Body of pancreas (tissue), 4 donors: ENCODE measurements at regions not wholly inside any gene's neighbourhood (a gene's known extent, or its start where the extent isn't known, plus 50 kb on each side); places are given as distances from the start of the nearest gene placed in this dataset.

Experiments used
- ATAC-seq: fragments of 150-250 bp; one replicate; pipeline ENCODE4 v1.9.1; 2016
- DNase-seq, 4 donors: peaks; one replicate each; pipeline ENCODE4 v3.0.0-alpha.2; 2019
- H3K27ac ChIP-seq, 4 donors: fragments of 200-600 bp; sonication (generic); 1 replicate in 3 of 4; 2 replicates in 1 of 4; pipeline versions ENCODE4 v1.5.1 to v1.6.1; 2016 to 2019; ENCODE audit warnings: mild to moderate bottlenecking in 1 of 4, mixed read lengths in 1 of 4, moderate library complexity in 1 of 4
- H3K27me3 ChIP-seq, 2 donors: fragments of 200-600 bp; sonication (generic); one replicate each; pipeline ENCODE4 v1.6.0; 2016; ENCODE audit warnings: mild to moderate bottlenecking in 1 of 2
- H3K36me3 ChIP-seq, 2 donors: fragments of 200-600 bp; sonication (generic); replicated peaks in 1 of 2; 2 replicates each; pipeline ENCODE4 v1.5.1; 2016; ENCODE audit warnings: low read depth in 2 of 2; ENCODE audit not compliant: insufficient read depth in 1 of 2
- H3K4me1 ChIP-seq: fragments of 200-600 bp; sonication (generic); one replicate; pipeline ENCODE4 v1.6.0; 2016
- H3K4me3 ChIP-seq, 2 donors: fragments of 200-600 bp; sonication (generic); 1 replicate in 1 of 2; 2 replicates in 1 of 2; pipeline ENCODE4 v1.5.1; 2016 to 2019
- H3K9me3 ChIP-seq, 3 donors: fragments of 200-600 bp; sonication (generic); 1 replicate in 2 of 3; 2 replicates in 1 of 3; pipeline ENCODE4 v1.5.1; 2016
- CTCF ChIP-seq, 7 experiments: fragments of 450-650 bp in 4 of 7; fragments of 200-600 bp in 3 of 7; sonication (generic) in 3 of 7; IDR thresholded peaks; one replicate each; pipeline ENCODE4 v1.5.1; 2016 to 2019; ENCODE audit warnings: antibody characterized with exemption in 7 of 7
- POLR2A ChIP-seq, 3 donors: fragments of 450-650 bp; IDR thresholded peaks; one replicate each; pipeline ENCODE4 v1.6.1; 2016; ENCODE audit warnings: antibody characterized with exemption in 3 of 3, mild to moderate bottlenecking in 2 of 3
- WGBS, 2 donors: methylation state at CpG; one replicate each; pipeline ENCODE4 v1.1.5; 2017; 5-methylcytosine and 5-hydroxymethylcytosine counted together
- intact Hi-C: fragments of 100-400 bp; cut with DNase I; formaldehyde crosslinking; loops from one replicate; pipeline ENCODE4 v1.15.1; 2023

- DNase-seq (no peak), ATAC-seq (no peak)
- H3K9me3 ChIP-seq = no peaks in the 10 kb centered on the region
- no peak for TF ChIP-seq POLR2A (IDR thresholded peaks at IDR 0.05)
- TF ChIP-seq CTCF (IDR thresholded peaks at IDR 0.05) = no peak
- intact Hi-C loops = no loop called here
- no peak overlapping the region for H3K27ac ChIP-seq
- no peak overlapping the region for H3K4me3 ChIP-seq
- H3K27me3 ChIP-seq = no peaks in the 10 kb centered on the region
- no peaks in the 10 kb centered on the region for H3K4me1 ChIP-seq
- no peaks in the 10 kb centered on the region for H3K36me3 ChIP-seq
- WGBS, 2 donors = 78 to 82% methylated on average over 4 of the region's 4 CpGs
Measured at GRCh38 chr7:96440328-96440727, 118.4 kb upstream of the SLC25A13 start.

- no peak for TF ChIP-seq CTCF (IDR thresholded peaks at IDR 0.05)
- TF ChIP-seq POLR2A (IDR thresholded peaks at IDR 0.05) = no peak
- DNase-seq (no peak), ATAC-seq (no peak)
- Histone ChIP-seq H3K4me3 (no peak overlapping the region), H3K4me1 (no peaks in the 10 kb centered on the region), H3K27ac (no peak overlapping the region), H3K9me3 (no peaks in the 10 kb centered on the region), H3K36me3 (no peaks in the 10 kb centered on the region), H3K27me3 (no peaks in the 10 kb centered on the region)
- intact Hi-C loops = no loop called here
Measured at GRCh38 chr7:96436880-96437279, 115.0 kb upstream of the SLC25A13 start.

- intact Hi-C loops = no loop called here
- no peak for TF ChIP-seq CTCF (IDR thresholded peaks at IDR 0.05)
- no peak for TF ChIP-seq POLR2A (IDR thresholded peaks at IDR 0.05)
- Histone ChIP-seq H3K4me1 (no peaks in the 10 kb centered on the region), H3K9me3 (no peaks in the 10 kb centered on the region), H3K27ac (no peak overlapping the region), H3K36me3 (no peaks in the 10 kb centered on the region), H3K4me3 (no peak overlapping the region), H3K27me3 (no peaks in the 10 kb centered on the region)
- DNase-seq (no peak), ATAC-seq (no peak)
- 68 to 82% methylated on average over 3 of the region's 3 CpGs for WGBS, 2 donors
Measured at GRCh38 chr7:96430356-96430755, 108.5 kb upstream of the SLC25A13 start.

GRCh38 chr7:96427143-96427542 is 105.2 kb upstream of the SLC25A13 start:
- H3K27ac ChIP-seq = no peak overlapping the region
- H3K9me3 ChIP-seq = no peaks in the 10 kb centered on the region
- no peak for ATAC-seq
- no peak overlapping the region for H3K4me3 ChIP-seq
- H3K36me3 ChIP-seq = no peaks in the 10 kb centered on the region
- H3K4me1 ChIP-seq = no peaks in the 10 kb centered on the region
- no peak for DNase-seq
- TF ChIP-seq POLR2A (IDR thresholded peaks at IDR 0.05) (no peak), CTCF (IDR thresholded peaks at IDR 0.05) (no peak)
- H3K27me3 ChIP-seq = no peaks in the 10 kb centered on the region
- WGBS, 2 donors = 74 to 80% methylated on average over 4 of the region's 4 CpGs
- intact Hi-C loops = no loop called here

- TF ChIP-seq CTCF (IDR thresholded peaks at IDR 0.05) (no peak), POLR2A (IDR thresholded peaks at IDR 0.05) (no peak)
- DNase-seq = no peak
- intact Hi-C loops = no loop called here
- no peaks in the 10 kb centered on the region for H3K27me3 ChIP-seq
- no peaks in the 10 kb centered on the region for H3K4me1 ChIP-seq
- no peak overlapping the region for H3K27ac ChIP-seq
- 85 to 89% methylated on average over 2 of the region's 2 CpGs for WGBS, 2 donors
- H3K4me3 ChIP-seq = no peak overlapping the region
- H3K36me3 ChIP-seq = no peaks in the 10 kb centered on the region
- H3K9me3 ChIP-seq = no peaks in the 10 kb centered on the region
- no peak for ATAC-seq
Measured at GRCh38 chr7:96426685-96427084, 104.8 kb upstream of the SLC25A13 start.
